Ecto neural progenitor cell (in vitro differentiated cells): ENCODE measurements at regions not wholly inside any gene's neighbourhood (a gene's known extent, or its start where the extent isn't known, plus 50 kb on each side); places are given as distances from the start of the nearest gene placed in this dataset.
"Not testable (repeated sequence)": the region's sequence is repeated elsewhere in the genome, so short reads cannot be mapped to it uniquely, and the experiment has no call there.

Experiments used
- DNase-seq: peaks from one replicate; pipeline ENCODE4 v3.0.0-alpha.2; 2018; ENCODE audit warnings: low spot score

- no peak for DNase-seq
Measured at GRCh38 chr4:60885011-60885410, 315.1 kb upstream of the ADGRL3 start.

DNA sequence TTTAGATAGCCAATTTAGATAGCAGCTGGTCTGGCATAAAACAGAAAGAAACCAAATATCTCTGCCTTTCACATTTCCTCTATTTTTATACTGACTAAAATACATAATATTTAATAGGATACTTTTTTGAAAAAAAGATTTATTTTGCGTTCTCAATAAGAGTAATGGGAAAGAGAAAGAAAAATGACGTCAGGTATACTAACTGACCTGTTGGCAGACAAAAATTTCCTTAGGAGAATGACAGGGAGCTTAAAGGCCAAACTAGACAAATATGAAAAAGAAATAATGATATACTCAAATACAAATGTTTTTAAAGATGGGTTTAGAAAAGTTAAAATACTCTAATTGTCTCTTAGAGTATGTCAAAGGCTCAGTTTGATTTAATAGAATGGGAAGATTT lies 309.4 kb upstream of the ADGRL3 start:
- no peak for DNase-seq

DNA sequence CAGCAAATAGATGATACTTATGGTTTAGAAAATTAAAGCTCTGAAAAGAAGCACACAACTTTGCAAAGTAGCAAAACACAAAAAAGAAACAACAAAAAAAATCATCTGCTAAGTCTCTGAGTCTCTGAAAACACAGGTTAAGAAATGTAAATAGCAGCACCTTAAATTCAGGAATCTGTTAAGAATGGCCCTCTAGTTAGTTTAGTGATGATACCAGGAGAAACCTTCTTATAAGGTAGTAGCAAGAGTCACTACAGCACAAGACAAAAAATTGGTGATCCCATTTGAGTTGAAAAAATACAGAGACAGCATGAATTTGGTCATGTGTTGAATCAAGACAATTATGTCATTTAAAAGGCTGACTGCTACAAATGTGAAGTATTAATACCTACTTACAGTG lies 308.2 kb upstream of the ADGRL3 start:
- DNase-seq: no peak

DNA sequence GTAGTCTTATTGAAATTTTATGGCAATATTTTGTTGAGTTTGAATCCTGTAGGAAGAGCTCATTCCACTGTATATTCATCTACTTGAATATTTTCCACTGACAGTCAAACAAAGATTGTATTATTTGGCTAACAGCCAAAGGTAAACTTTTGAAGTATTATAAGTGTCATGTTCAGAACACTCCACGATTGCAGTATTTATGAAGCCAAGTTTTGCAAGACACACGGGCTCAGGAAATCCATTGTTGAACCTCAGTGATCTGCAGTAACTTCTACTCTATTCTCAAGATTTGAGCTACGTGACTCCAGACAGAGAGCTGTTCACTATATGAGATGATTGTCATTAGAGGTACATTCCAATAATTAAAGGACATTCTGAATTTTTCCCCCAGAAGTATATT lies 302.7 kb upstream of the ADGRL3 start:
- DNase-seq: no peak

DNA sequence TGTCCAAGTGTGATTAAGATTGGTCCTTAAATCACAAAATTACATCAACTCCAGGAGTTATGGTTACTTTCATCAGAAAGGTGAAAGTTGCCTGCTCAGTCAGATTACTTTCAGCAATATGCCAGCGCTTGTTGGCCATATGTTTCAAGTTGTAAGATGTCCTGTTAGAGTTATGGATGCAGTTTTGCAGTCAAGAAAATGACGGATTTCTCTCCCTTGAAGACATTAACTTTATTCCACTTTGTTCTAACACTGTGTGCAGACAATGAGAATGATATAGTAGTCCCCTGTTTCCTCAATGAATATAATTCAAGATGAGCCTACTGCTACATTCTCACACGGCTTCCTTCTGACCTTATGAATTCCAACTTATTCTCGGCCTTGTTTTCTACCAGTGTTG lies 295.0 kb upstream of the ADGRL3 start:
- no peak for DNase-seq

DNA sequence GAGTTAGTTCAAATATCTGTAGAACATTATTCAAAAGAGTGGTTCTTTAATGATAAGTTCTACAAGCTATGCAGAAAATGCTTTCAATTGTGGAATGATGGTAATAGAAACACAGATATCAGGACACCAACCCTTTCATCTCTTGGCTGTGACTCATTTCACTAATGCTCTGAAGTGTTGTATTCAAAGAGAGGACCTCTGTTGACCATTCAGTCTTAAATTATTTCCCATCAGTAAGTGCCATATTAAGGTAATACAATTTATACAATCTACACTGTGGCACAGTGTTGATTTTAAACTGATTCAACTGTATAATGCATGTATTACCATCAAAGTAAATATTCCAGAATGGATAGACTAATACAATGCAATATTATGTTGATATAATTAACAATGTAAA lies 289.0 kb upstream of the ADGRL3 start:
- DNase-seq: no peak

DNA sequence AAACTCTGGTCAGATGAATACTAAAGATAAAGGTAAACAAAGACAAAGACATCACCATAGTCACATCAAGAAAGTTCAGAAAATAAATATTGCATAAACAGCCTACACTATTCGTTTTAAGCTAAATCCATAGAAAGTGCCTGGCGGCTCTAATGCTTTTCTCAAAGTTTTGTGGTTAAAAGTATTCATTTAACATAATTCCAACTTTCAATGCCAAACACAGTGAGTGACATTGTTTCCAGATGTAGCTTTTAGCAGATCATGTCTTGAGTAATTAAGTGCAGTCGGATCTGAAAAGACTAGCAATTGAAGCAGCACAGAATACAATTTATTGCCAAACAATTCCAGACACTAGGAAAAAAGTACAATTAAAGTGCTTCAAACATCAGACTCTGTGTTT lies 287.1 kb upstream of the ADGRL3 start:
- DNase-seq: no peak

DNA sequence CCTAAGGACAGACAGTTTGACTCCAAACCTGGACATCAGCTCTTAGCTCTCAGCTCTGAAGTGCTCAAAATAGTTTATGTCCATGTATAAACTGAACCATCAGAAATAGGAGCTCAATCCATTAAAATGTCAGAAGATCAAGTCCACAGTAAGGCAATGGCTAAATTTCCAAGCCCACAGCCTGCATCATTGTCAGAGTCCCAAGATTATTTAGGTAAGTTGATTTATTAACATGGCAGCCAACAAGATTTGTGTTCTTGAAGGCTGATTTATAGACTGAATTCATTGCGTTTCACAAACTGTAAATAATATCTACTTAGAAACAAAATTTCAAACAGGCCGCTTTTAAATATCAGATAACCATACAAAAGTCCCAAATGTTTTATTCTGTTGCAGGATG lies 286.5 kb upstream of the ADGRL3 start:
- DNase-seq: no peak

GRCh38 chr4:60921735-60922134 lies 278.4 kb upstream of the ADGRL3 start:
- not testable (repeated sequence) for DNase-seq

DNA sequence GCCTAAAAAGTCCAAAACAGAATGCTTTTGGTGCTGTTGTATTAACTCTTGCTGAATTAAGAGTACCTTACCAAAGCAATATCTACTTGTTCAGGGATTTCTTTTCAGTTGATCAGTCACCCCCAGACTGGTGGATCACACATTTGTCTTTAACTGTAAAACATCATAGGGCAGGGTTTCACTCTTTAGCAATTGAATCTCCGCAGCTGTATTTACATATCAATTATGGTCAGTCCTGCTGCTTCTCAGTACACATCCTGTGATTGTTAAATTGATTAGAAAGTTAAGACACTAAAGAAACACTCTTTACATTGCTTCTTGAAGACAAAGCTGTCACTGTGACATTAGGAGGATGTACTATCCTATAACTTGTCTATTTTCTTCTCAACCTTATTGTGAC lies 277.1 kb upstream of the ADGRL3 start:
- DNase-seq: no peak

DNA sequence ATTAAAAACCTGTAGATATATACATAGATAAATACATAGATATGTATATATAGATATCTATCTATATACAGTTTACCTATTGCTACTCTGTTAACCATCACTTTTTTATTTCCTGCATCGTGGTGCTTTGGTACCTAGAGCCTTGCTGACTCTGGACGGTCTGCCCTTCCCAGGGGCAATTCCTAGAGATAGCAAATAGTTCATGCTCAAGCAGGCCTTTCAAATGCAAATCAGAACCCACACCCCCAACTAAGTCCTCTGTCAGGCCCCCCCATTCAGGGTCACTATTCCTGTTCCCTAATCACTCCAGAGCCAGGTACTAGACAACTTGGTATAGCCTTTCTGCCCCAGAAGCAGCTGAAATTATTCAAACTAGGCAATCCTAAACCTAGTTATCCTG lies 273.5 kb upstream of the ADGRL3 start:
- no peak for DNase-seq

DNA sequence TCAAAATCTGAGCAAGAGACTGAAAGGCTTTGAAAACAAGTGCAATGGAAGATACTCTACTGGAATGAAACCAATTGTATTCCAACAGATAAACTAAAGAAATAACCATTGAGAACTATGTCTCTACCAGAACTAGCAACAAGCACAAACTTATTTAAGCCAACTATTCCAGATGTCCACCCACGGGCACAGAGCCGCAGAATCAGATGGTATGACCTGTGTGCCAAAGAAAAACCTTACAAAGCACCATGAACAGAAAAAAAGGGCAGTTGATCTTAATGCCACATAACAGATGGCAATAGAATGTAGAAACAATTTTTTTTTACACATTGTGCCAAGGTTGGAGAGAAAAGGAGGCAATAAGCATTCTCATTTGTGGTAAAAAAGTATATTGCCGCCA lies 269.3 kb upstream of the ADGRL3 start:
- no peak for DNase-seq

- DNase-seq: no peak
Measured at GRCh38 chr4:60934566-60935295, 265.4 kb upstream of the ADGRL3 start.

DNA sequence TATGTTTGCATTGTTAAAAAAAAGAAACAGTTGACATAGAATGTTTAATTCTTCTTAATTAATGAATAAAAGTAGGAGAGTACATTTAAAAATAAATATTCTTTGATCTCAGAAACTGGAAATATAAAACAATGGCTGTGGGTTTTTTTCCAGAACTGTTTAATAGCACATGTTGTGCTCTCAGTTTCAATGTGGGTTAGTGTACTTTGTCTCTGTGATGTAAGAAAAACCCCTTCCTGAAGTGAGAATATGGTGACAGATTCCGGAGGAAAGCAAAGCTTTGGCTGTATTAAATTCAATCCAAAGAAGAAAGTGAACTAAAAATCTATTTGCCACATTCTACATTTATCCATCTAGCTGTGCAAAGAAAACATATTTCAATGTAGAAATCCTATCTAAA lies 261.9 kb upstream of the ADGRL3 start:
- DNase-seq: no peak

GRCh38 chr4:60938621-60939020 lies 261.5 kb upstream of the ADGRL3 start:
- no peak for DNase-seq

- no peak for DNase-seq
Measured at GRCh38 chr4:60944060-60944459, 256.1 kb upstream of the ADGRL3 start.

DNA sequence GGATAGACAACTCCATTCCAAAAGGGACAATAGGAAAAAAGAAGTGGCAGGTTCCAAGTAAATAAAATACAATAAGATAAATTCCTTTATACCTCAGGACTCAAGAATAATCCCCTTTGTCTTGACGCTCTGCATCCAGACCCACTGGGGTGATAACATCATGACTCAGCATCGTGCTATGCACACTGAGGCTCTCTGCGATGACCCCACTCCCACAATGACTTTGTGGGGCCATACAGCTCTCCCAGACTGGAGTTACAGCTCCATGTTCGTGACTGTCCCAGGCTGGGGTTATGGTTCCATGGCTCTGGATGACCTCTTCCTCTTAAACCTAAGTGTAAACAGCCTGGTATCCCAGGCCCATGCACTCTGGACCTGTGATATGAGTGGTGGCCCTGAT lies 254.5 kb upstream of the ADGRL3 start:
- DNase-seq: no peak

GRCh38 chr4:60948008-60948407 lies 252.1 kb upstream of the ADGRL3 start:
- no peak for DNase-seq

DNA sequence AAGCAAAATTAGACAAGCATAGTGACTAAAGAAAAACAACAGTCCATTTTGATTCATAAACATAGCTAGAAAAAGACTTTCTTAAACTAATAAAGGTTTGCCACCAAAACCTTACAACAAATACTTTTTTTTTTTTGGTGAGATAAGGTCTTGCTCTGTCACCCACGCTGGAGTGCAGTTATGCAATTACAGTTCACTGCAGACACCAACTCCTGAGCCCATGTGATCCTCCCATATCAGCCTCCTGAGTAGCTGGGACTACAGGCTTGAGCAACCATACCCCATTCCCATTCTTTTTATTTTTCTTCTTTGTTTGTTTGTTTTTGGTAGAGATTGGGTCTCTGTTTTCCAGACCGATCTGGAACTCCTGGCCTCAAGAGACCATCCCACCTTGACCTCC lies 247.2 kb upstream of the ADGRL3 start:
- DNase-seq: no peak

- DNase-seq: no peak
Measured at GRCh38 chr4:60953826-60954225, 246.3 kb upstream of the ADGRL3 start.

DNA sequence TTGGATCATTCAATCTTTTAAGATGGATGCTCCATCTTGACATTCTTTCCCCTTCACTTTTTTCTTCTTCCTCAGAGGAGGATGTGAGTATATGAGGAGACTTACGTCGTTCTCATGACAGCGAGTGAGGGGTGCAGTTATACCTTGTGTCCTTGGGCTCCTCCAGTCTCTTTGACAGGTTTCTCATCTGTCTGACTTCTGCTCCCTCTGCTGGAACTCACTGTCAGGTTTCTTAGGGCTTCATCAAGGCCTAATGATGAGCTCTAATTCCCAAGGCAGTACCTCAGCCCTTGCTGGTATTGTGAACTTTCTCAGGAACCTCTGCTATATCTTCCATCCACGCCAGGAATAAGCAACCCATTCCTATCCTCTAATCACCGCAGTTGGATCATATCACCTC lies 237.8 kb upstream of the ADGRL3 start:
- no peak for DNase-seq

DNA sequence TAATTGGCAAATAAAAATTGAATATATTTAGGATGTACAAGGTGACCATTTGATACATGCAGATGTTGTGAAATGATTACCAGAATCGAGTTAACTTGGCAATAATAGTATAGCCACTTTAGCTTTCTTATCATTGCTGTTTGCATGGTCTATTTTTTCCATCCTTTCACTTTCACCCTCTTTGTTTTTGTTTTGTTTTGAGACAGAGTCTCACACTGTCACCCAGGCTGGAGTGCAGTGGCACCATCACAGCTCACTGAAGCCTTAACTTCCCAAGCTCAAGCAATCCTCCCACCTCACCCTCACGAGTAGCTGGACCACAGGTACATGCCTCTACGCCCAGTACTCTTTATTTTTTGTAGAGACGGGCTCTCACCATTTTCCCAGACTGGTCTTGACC lies 218.6 kb upstream of the ADGRL3 start:
- DNase-seq: no peak

DNA sequence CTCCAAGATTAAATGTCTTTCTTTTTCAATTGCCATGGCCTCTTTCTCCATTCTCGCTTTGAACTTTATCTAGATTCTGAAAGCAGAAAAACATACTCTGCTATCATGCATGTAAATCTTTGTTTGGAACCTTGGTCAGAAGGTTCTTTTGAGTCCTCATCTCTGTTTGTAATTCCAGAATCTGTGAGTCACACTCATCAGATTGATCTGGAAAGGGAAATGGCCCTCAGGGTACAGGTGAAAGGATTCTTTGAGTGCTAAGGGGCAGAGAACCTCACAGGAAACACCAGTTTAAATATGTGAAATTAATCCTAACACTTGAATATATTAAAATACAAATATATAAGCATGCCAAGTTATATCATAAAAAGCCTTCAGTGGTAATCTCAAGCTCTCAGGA lies 211.0 kb upstream of the ADGRL3 start:
- no peak for DNase-seq

DNA sequence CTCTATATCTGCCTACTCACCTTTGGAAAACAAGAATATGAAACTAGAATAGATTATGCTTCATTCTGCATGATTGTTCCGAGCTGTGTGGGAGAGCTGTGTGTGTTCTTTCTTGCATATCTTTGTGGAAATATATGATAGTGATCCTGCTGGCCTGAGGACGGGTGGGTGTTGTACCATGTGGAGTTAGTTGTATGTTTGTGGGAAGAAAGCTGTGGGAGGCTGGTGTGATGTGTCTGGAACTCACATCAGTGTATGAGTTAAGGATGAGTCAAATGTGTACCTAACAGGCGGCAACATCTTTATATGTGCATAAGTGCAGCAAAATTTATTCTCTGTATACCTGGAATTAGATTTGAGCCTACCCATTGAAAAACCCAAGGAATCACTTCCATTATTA lies 208.1 kb upstream of the ADGRL3 start:
- DNase-seq: no peak

GRCh38 chr4:61003301-61003700 lies 196.8 kb upstream of the ADGRL3 start:
- no peak for DNase-seq
